NCI-H2029 (cell line): ENCODE measurements at regions not wholly inside any gene's neighbourhood (a gene's known extent, or its start where the extent isn't known, plus 50 kb on each side); places are given as distances from the start of the nearest gene placed in this dataset.
A peak's percentile ranks its signal among the peaks of the same experiment; 100 is the strongest.

Experiments used
- DNase-seq: peaks from one replicate; lab custom pipeline; 2025; lab: John Stamatoyannopoulos, UW

GRCh38 chr1:228990906-228991569, 255.8 kb downstream of the RHOU start:
- DNase-seq = no peak

GRCh38 chr1:228992044-228992443, 256.8 kb downstream of the RHOU start:
- DNase-seq = no peak

GRCh38 chr1:228992907-228993535, 257.7 kb downstream of the RHOU start:
- no peak for DNase-seq

GRCh38 chr1:228994676-228995594, 259.7 kb downstream of the RHOU start:
- DNase-seq = no peak

GRCh38 chr1:228996281-228996680, 261.0 kb downstream of the RHOU start:
- DNase-seq = no peak

- no peak for DNase-seq
Observed at GRCh38 chr1:228997721-228998144, 262.5 kb downstream of the RHOU start.

- no peak for DNase-seq
Observed at GRCh38 chr1:228998179-228998578, 262.9 kb downstream of the RHOU start.

GRCh38 chr1:228999446-229000170, 264.3 kb downstream of the RHOU start:
- no peak for DNase-seq

GRCh38 chr1:229000187-229000586, 264.9 kb downstream of the RHOU start:
- no peak for DNase-seq

GRCh38 chr1:229001467-229002011, 266.3 kb downstream of the RHOU start:
- DNase-seq = no peak

- DNase-seq = no peak
Observed at GRCh38 chr1:229002037-229002436, 266.8 kb downstream of the RHOU start.

- DNase-seq = no peak
Observed at GRCh38 chr1:229002451-229002960, 267.2 kb downstream of the RHOU start.

GRCh38 chr1:229003233-229004031, 267.5 kb upstream of the RAB4A start:
- DNase-seq = peak; percentile 79

- DNase-seq = no peak
Observed at GRCh38 chr1:229004066-229004833, 266.7 kb upstream of the RAB4A start.

GRCh38 chr1:229005097-229005496, 265.8 kb upstream of the RAB4A start:
- no peak for DNase-seq

- no peak for DNase-seq
Observed at GRCh38 chr1:229005556-229005955, 265.4 kb upstream of the RAB4A start.

- DNase-seq = no peak
Observed at GRCh38 chr1:229006121-229006870, 264.6 kb upstream of the RAB4A start.

GRCh38 chr1:229007167-229007566, 263.7 kb upstream of the RAB4A start:
- no peak for DNase-seq

- no peak for DNase-seq
Observed at GRCh38 chr1:229007701-229008100, 263.2 kb upstream of the RAB4A start.
